OCI-LY3 (cell line): ENCODE measurements at regions not wholly inside any gene's neighbourhood (a gene's known extent, or its start where the extent isn't known, plus 50 kb on each side); places are given as distances from the start of the nearest gene placed in this dataset.

Source experiments
- H2AFZ ChIP-seq: fragments of 200-600, 300-600 bp; shearing (Covaris generic); 2 replicates; pipeline ENCODE4 v1.6.0; 2014; ENCODE audit warnings: antibody characterized with exemption, low read depth, low read length
- H3K27ac ChIP-seq: fragments of 200-600, 300-600 bp; sonication (generic); 2 replicates; pipeline ENCODE4 v1.5.1; 2014; ENCODE audit warnings: mild to moderate bottlenecking, low read length, moderate library complexity, mixed read lengths
- H3K27me3 ChIP-seq: fragments of 200-600, 300-600 bp; sonication (generic); 2 replicates; pipeline ENCODE4 v1.6.1; 2014; ENCODE audit warnings: low read depth, low read length, mixed read lengths
- H3K36me3 ChIP-seq: fragments of 200-600, 300-600 bp; sonication (generic); replicated peaks from 2 replicates; pipeline ENCODE3; 2014; ENCODE audit warnings: low read depth, low read length, mixed read lengths
- H3K4me1 ChIP-seq: fragments of 300-600, 200-600 bp; sonication (generic); 2 replicates; pipeline ENCODE4 v1.6.1; 2014; ENCODE audit warnings: low read length, mixed read lengths
- H3K4me2 ChIP-seq: fragments of 200-600, 300-600 bp; sonication (generic); 2 replicates; pipeline ENCODE4 v1.6.1; 2014; ENCODE audit warnings: low read length, mixed read lengths
- H3K4me3 ChIP-seq: fragments of 300-600, 200-600 bp; sonication (generic); 2 replicates; pipeline ENCODE4 v1.5.1; 2014; ENCODE audit warnings: antibody characterized with exemption, mild to moderate bottlenecking, low read length, moderate library complexity
- H3K79me2 ChIP-seq: fragments of 300-600, 200-600 bp; shearing (Covaris generic); 2 replicates; pipeline ENCODE4 v1.6.1; 2014; ENCODE audit warnings: mild to moderate bottlenecking, low read length, mixed read lengths
- H3K9ac ChIP-seq: fragments of 300-600, 200-600 bp; shearing (Covaris generic); 2 replicates; pipeline ENCODE4 v1.6.0; 2014; ENCODE audit warnings: mild to moderate bottlenecking, low read length, moderate library complexity
- H3K9me3 ChIP-seq: fragments of 200-600, 300-600 bp; shearing (Covaris generic); 2 replicates; pipeline ENCODE4 v1.6.1; 2014; ENCODE audit warnings: low read length, mixed read lengths; ENCODE audit not compliant: insufficient read depth
- H4K20me1 ChIP-seq: fragments of 200-600, 300-600 bp; sonication (generic); 2 replicates; pipeline ENCODE4 v1.6.1; 2016; ENCODE audit warnings: low read length, mixed read lengths; ENCODE audit not compliant: insufficient read depth
- CTCF ChIP-seq: fragments of 200-600, 300-600 bp; sonication (generic); IDR thresholded peaks from 2 replicates; pipeline ENCODE4 v1.5.1; 2014; ENCODE audit warnings: antibody characterized with exemption, low read length, low read depth
- EZH2phosphoT487 ChIP-seq: fragments of 200-600 bp; shearing (Covaris generic); IDR thresholded peaks from 2 replicates; pipeline ENCODE4 v1.6.1; 2018; ENCODE audit warnings: antibody characterized with exemption, mixed run types, low read depth

- H3K4me2 ChIP-seq: no peak overlapping the region
- H3K4me3 ChIP-seq: no peak overlapping the region
- H3K4me1 ChIP-seq: no peaks in the 10 kb centered on the region; the same call in 1 of the 2 replicates
- no peaks in the 10 kb centered on the region for H3K9me3 ChIP-seq
- no peak overlapping the region for H3K9ac ChIP-seq
- no peak overlapping the region for H2AFZ ChIP-seq
- no peaks in the 10 kb centered on the region for H3K27me3 ChIP-seq
- no peaks in the 10 kb centered on the region for H4K20me1 ChIP-seq
- no peak for TF ChIP-seq EZH2phosphoT487
- TF ChIP-seq CTCF: no peak
- H3K27ac ChIP-seq: no peak overlapping the region
- no peaks in the 10 kb centered on the region for H3K79me2 ChIP-seq
- H3K36me3 ChIP-seq: no peaks in the 10 kb centered on the region
Observed at GRCh38 chr5:68126886-68127285, 88.7 kb upstream of the PIK3R1 start.

GRCh38 chr5:68122439-68123328 is 92.9 kb upstream of the PIK3R1 start:
- Histone ChIP-seq H3K9ac (no peak overlapping the region), H2AFZ (no peak overlapping the region), H3K27ac (no peak overlapping the region), H3K4me3 (no peak overlapping the region), H4K20me1 (no peaks in the 10 kb centered on the region), H3K4me1 (no peaks in the 10 kb centered on the region; the same call in 1 of the 2 replicates), H3K79me2 (no peaks in the 10 kb centered on the region), H3K4me2 (no peak overlapping the region), H3K27me3 (no peaks in the 10 kb centered on the region), H3K36me3 (no peaks in the 10 kb centered on the region), H3K9me3 (no peaks in the 10 kb centered on the region)
- TF ChIP-seq CTCF (no peak), EZH2phosphoT487 (no peak)

GRCh38 chr5:68116868-68117411 is 98.6 kb upstream of the PIK3R1 start:
- no peak overlapping the region for H3K9ac ChIP-seq
- H2AFZ ChIP-seq: no peak overlapping the region
- H3K9me3 ChIP-seq: no peaks in the 10 kb centered on the region
- H3K4me3 ChIP-seq: no peak overlapping the region
- peaks cover 29% of the 10 kb centered on the region for H3K4me1 ChIP-seq
- H3K27me3 ChIP-seq: no peaks in the 10 kb centered on the region
- H4K20me1 ChIP-seq: no peaks in the 10 kb centered on the region
- H3K79me2 ChIP-seq: no peaks in the 10 kb centered on the region
- no peaks in the 10 kb centered on the region for H3K36me3 ChIP-seq
- peak overlapping the region; percentile 63; the same call in 1 of the 2 replicates for H3K27ac ChIP-seq
- no peak for TF ChIP-seq CTCF
- no peak for TF ChIP-seq EZH2phosphoT487
- H3K4me2 ChIP-seq: no peak overlapping the region; the same call in 1 of the 2 replicates

- Histone ChIP-seq H3K4me3 (no peak overlapping the region), H4K20me1 (no peaks in the 10 kb centered on the region), H3K4me2 (peak overlapping the region; percentile 49; the same call in 1 of the 2 replicates), H2AFZ (no peak overlapping the region), H3K9me3 (no peaks in the 10 kb centered on the region), H3K79me2 (no peaks in the 10 kb centered on the region), H3K9ac (no peak overlapping the region), H3K27ac (peak overlapping the region; percentile 63; the same call in 1 of the 2 replicates), H3K27me3 (no peaks in the 10 kb centered on the region), H3K36me3 (no peaks in the 10 kb centered on the region), H3K4me1 (peaks cover 29% of the 10 kb centered on the region)
- no peak for TF ChIP-seq EZH2phosphoT487
- TF ChIP-seq CTCF: no peak
Observed at GRCh38 chr5:68116408-68116807, 99.1 kb upstream of the PIK3R1 start.
